OCI-M2 (cell line): ENCODE measurements at regions not wholly inside any gene's neighbourhood (a gene's known extent, or its start where the extent isn't known, plus 50 kb on each side); places are given as distances from the start of the nearest gene placed in this dataset.
"Not testable (repeated sequence)": the region's sequence is repeated elsewhere in the genome, so short reads cannot be mapped to it uniquely, and the experiment has no call there.

ENCODE experiments used
- DNase-seq: peaks from one replicate; lab custom pipeline; 2025; ENCODE audit not compliant: unreplicated experiment; lab: John Stamatoyannopoulos, UW

- no peak for DNase-seq
Observed at GRCh38 chr2:7094231-7094741, 177.1 kb downstream of the RNF144A start.

- DNase-seq, result no peak
Observed at GRCh38 chr2:7096726-7097352, 179.6 kb downstream of the RNF144A start.

GRCh38 chr2:7097353-7097895, 180.2 kb downstream of the RNF144A start:
- DNase-seq, result no peak

- DNase-seq, result no peak
Observed at GRCh38 chr2:7098816-7099215, 181.6 kb downstream of the RNF144A start.

- not testable (repeated sequence) for DNase-seq
Observed at GRCh38 chr2:7099687-7100086, 182.5 kb downstream of the RNF144A start.

GRCh38 chr2:7102826-7103225, 185.6 kb downstream of the RNF144A start:
- DNase-seq, result no peak

GRCh38 chr2:7108792-7109532, 191.8 kb downstream of the RNF144A start:
- no peak for DNase-seq

- no peak for DNase-seq
Observed at GRCh38 chr2:7109533-7109885, 192.3 kb downstream of the RNF144A start.

GRCh38 chr2:7111626-7112025, 194.4 kb downstream of the RNF144A start:
- DNase-seq, result no peak

- DNase-seq, result no peak
Observed at GRCh38 chr2:7115364-7115763, 198.2 kb downstream of the RNF144A start.

- DNase-seq, result no peak
Observed at GRCh38 chr2:7115906-7116305, 198.7 kb downstream of the RNF144A start.

- DNase-seq, result no peak
Observed at GRCh38 chr2:7116511-7116910, 199.3 kb downstream of the RNF144A start.

- DNase-seq, result no peak
Observed at GRCh38 chr2:7117076-7117475, 199.9 kb downstream of the RNF144A start.

- DNase-seq, result no peak
Observed at GRCh38 chr2:7118606-7119131, 201.5 kb downstream of the RNF144A start.

- no peak for DNase-seq
Observed at GRCh38 chr2:7119132-7119835, 202.1 kb downstream of the RNF144A start.

GRCh38 chr2:7121851-7122250, 204.6 kb downstream of the RNF144A start:
- DNase-seq, result no peak

GRCh38 chr2:7127156-7127555, 209.9 kb downstream of the RNF144A start:
- no peak for DNase-seq

GRCh38 chr2:7127687-7128086, 210.5 kb downstream of the RNF144A start:
- no peak for DNase-seq

- DNase-seq, result no peak
Observed at GRCh38 chr2:7131261-7131660, 214.0 kb downstream of the RNF144A start.

- DNase-seq, result no peak
Observed at GRCh38 chr2:7132753-7133152, 215.5 kb downstream of the RNF144A start.

- DNase-seq, result no peak
Observed at GRCh38 chr2:7133521-7133920, 216.3 kb downstream of the RNF144A start.
